K562 (cell line): ENCODE measurements at regions not wholly inside any gene's neighbourhood (a gene's known extent, or its start where the extent isn't known, plus 50 kb on each side); places are given as distances from the start of the nearest gene placed in this dataset.
A peak's percentile ranks its signal among the peaks of the same experiment; 100 is the strongest.

Experiments
- ARID2 ChIP-seq: fragments of 450-650 bp; IDR thresholded peaks from 2 replicates; pipeline ENCODE4 v1.6.1; 2017; ENCODE audit warnings: antibody characterized with exemption, mild to moderate bottlenecking
- CBFA2T3 ChIP-seq: fragments of 450-650 bp; IDR thresholded peaks from 2 replicates; pipeline ENCODE4 v1.6.1; 2017
- CBX3 ChIP-seq, 2 experiments: IDR thresholded peaks; 1 replicate in 1 of 2; 2 replicates in 1 of 2; pipeline ENCODE4 v1.6.1; 2012; ENCODE audit warnings: inconsistent platforms in 2 of 2, low read length in 2 of 2, borderline replicate concordance in 1 of 2, control low read depth in 1 of 2
- EP400 ChIP-seq: fragments of 450-650 bp; IDR thresholded peaks from 2 replicates; pipeline ENCODE4 v1.6.1; 2017; ENCODE audit warnings: antibody characterized with exemption, mild to moderate bottlenecking, moderate library complexity
- ETS2 ChIP-seq: IDR thresholded peaks from 2 replicates; pipeline ENCODE4 v1.6.1; 2016; ENCODE audit warnings: borderline replicate concordance, missing genetic modification characterization, mild to moderate bottlenecking, moderate library complexity, missing compliant biosample characterization; ENCODE audit not compliant: poor library complexity, severe bottlenecking
- HES1 ChIP-seq: fragments of 450-650 bp; IDR thresholded peaks from 2 replicates; pipeline ENCODE4 v1.6.1; 2016; ENCODE audit warnings: low read depth, mild to moderate bottlenecking, moderate library complexity
- JUND ChIP-seq, 2 experiments: IDR thresholded peaks; 2 replicates in 1 of 2; 3 replicates in 1 of 2; pipeline ENCODE4 v1.6.1; 2011; ENCODE audit warnings: borderline replicate concordance in 2 of 2, low read depth in 2 of 2, low read length in 2 of 2, improper control_type of control experiment in 1 of 2, missing biosample characterization in 1 of 2, missing genetic modification characterization in 1 of 2, missing genetic modification reagents in 1 of 2
- LEF1 ChIP-seq: fragments of 450-650 bp; IDR thresholded peaks from 2 replicates; pipeline ENCODE4 v1.6.1; 2016; ENCODE audit warnings: mild to moderate bottlenecking
- MEF2D ChIP-seq: conservative IDR thresholded peaks from 2 replicates; pipeline ENCODE4 v1.6.1; 2016; ENCODE audit warnings: low read depth, missing genetic modification characterization, missing compliant biosample characterization
- MTF1 ChIP-seq: fragments of 250-450 bp; sonication (Bioruptor Pico); IDR thresholded peaks from 2 replicates; pipeline ENCODE4 v1.9.0; 2021; ENCODE audit warnings: moderate library complexity, mild to moderate bottlenecking, inconsistent platforms, borderline replicate concordance
- NR2F6 ChIP-seq: fragments of 450-650 bp; formaldehyde crosslinking; IDR thresholded peaks from 2 replicates; pipeline ENCODE4 v1.4.0; 2020; ENCODE audit warnings: mild to moderate bottlenecking
- RAD51 ChIP-seq: fragments of 450-650 bp; IDR thresholded peaks from 2 replicates; pipeline ENCODE4 v1.7.1; 2016; ENCODE audit warnings: low read depth, mild to moderate bottlenecking, borderline replicate concordance
- SAFB2 ChIP-seq: fragments of 200-400 bp; formaldehyde crosslinking; IDR thresholded peaks from 2 replicates; pipeline ENCODE4 v1.6.1; 2018; ENCODE audit warnings: borderline replicate concordance, low read length, low read depth, moderate library complexity; ENCODE audit not compliant: severe bottlenecking
- SMARCA5 ChIP-seq: fragments of 450-650 bp; IDR thresholded peaks from 2 replicates; pipeline ENCODE4 v1.6.1; 2016
- SRSF9 ChIP-seq: fragments of 200-400 bp; formaldehyde crosslinking; IDR thresholded peaks from 2 replicates; pipeline ENCODE4 v1.6.1; 2017; ENCODE audit warnings: low read depth, low read length, borderline replicate concordance
- TEAD1 ChIP-seq, 2 experiments: fragments of 450-650 bp in 1 of 2; sonication (generic) in 1 of 2; formaldehyde crosslinking; IDR thresholded peaks; 2 replicates each; pipeline versions ENCODE4 v1.4.0 to v1.8.0; 2020 to 2022; ENCODE audit warnings: mild to moderate bottlenecking in 2 of 2, missing genetic modification reagents in 1 of 2
- THRB ChIP-seq: fragments of 450-650 bp; formaldehyde crosslinking; conservative IDR thresholded peaks from 2 replicates; pipeline ENCODE4 v1.4.0; 2022; ENCODE audit warnings: mild to moderate bottlenecking, missing genetic modification characterization
- ZBTB2 ChIP-seq: fragments of 450-650 bp; IDR thresholded peaks from 2 replicates; pipeline ENCODE4 v1.6.1; 2016; ENCODE audit warnings: antibody characterized with exemption
- ZNF232 ChIP-seq: sonication (generic); formaldehyde crosslinking; IDR thresholded peaks from 2 replicates; pipeline ENCODE4 v1.8.0; 2022; ENCODE audit warnings: mild to moderate bottlenecking, missing genetic modification reagents
- ZNF561 ChIP-seq: fragments of 450-650 bp; formaldehyde crosslinking; conservative IDR thresholded peaks from 2 replicates; pipeline ENCODE4 v1.4.0; 2020; ENCODE audit warnings: mild to moderate bottlenecking, moderate library complexity
- ZNF655 ChIP-seq: fragments of 250-450 bp; sonication (Bioruptor Pico); IDR thresholded peaks from 2 replicates; pipeline ENCODE4 v1.5.0; 2021
- ZNF699 ChIP-seq: fragments of 250-450 bp; sonication (Bioruptor Pico); IDR thresholded peaks from 2 replicates; pipeline ENCODE4 v1.8.0; 2021; ENCODE audit warnings: mild to moderate bottlenecking, moderate library complexity; ENCODE audit not compliant: insufficient replicate concordance
- TF ChIP-seq, protein P1 (sequence below): fragments of 250-450 bp; sonication (Bioruptor Pico); IDR thresholded peaks from 2 replicates; pipeline ENCODE4 v1.4.0; 2020; ENCODE audit warnings: mild to moderate bottlenecking

- TF ChIP-seq HES1 = no peak
- no peak for TF ChIP-seq ARID2
- no peak for TF ChIP-seq ZNF232 (CRISPR knock-in tag)
- peak; percentile 27 for TF ChIP-seq CBFA2T3
- TF ChIP-seq RAD51 = peak; percentile 55
- TF ChIP-seq ZBTB2 = no peak
- TF ChIP-seq SAFB2 = no peak
- TF ChIP-seq ETS2 = no peak
- no peak for TF ChIP-seq ZNF655 (CRISPR knock-in tag)
- TF ChIP-seq JUND (IDR thresholded peaks at IDR 0.05; ENCODE audit: borderline replicate concordance, low read depth, low read length) = no peak
- no peak for TF ChIP-seq JUND (tag; IDR thresholded peaks at IDR 0.05; ENCODE audit: borderline replicate concordance, low read depth, low read length)
- no peak for TF ChIP-seq CBX3 (IDR thresholded peaks at IDR 0.05; ENCODE audit: borderline replicate concordance in 1 of 2, low read length in 2 of 2)
- TF ChIP-seq ZNF561 = no peak
- TF ChIP-seq, protein P1, sequence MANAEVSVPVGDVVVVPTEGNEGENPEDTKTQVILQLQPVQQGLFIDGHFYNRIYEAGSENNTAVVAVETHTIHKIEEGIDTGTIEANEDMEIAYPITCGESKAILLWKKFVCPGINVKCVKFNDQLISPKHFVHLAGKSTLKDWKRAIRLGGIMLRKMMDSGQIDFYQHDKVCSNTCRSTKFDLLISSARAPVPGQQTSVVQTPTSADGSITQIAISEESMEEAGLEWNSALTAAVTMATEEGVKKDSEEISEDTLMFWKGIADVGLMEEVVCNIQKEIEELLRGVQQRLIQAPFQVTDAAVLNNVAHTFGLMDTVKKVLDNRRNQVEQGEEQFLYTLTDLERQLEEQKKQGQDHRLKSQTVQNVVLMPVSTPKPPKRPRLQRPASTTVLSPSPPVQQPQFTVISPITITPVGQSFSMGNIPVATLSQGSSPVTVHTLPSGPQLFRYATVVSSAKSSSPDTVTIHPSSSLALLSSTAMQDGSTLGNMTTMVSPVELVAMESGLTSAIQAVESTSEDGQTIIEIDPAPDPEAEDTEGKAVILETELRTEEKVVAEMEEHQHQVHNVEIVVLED (CRISPR knock-in tag) = no peak
- TF ChIP-seq SRSF9 = no peak
- no peak for TF ChIP-seq SMARCA5
- TF ChIP-seq MEF2D (tag) = peak; percentile 61; the same call in 1 of the 2 replicates
- TF ChIP-seq THRB = no peak
- no peak for TF ChIP-seq NR2F6
- TF ChIP-seq TEAD1 (CRISPR knock-in tag; IDR thresholded peaks at IDR 0.05) = no peak
- TF ChIP-seq ZNF699 (CRISPR knock-in tag) = no peak
- TF ChIP-seq LEF1 = peak; percentile 67; the same call in 1 of the 2 replicates
- TF ChIP-seq MTF1 (CRISPR knock-in tag) = no peak
- TF ChIP-seq EP400 = no peak
Observed at GRCh38 chr3:72614394-72615074, 233.7 kb downstream of the SHQ1 start (continued).
